ENCODE measurements at regions not wholly inside any gene's neighbourhood (a gene's known extent, or its start where the extent isn't known, plus 50 kb on each side); places are given as distances from the start of the nearest gene placed in this dataset.
"Not testable (repeated sequence)": the region's sequence is repeated elsewhere in the genome, so short reads cannot be mapped to it uniquely, and the experiment has no call there.

DNA sequence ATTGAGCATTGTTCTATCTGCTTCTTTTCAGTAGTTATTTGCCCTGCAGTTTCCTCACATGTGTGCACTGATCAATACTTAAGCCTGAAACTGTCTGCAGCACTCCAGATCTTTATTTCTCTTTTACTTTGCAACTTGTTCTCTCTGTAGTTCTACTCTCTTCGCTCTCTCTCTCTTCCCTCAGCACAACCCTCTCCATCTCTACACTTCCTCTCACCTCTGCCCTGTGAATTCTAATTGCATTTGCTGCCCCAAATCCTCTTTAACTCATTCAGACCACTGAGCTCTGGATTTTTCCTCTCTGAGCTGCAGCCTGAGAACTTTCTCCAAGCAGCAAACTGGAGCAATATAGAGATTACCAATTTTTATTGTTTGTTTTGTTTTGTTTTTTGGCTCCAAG lies 1035.5 kb downstream of the FSCB start:
- peaks cover 7% of the 10 kb centered on the region for H3K9me3 Mint-ChIP-seq
- no peaks in the 10 kb centered on the region for H3K4me1 Mint-ChIP-seq (ENCODE audit: low read depth)
- no peak for DNase-seq (ENCODE audit: low spot score)
- no peak overlapping the region for H3K4me3 Mint-ChIP-seq
- no peaks in the 10 kb centered on the region for H3K36me3 Mint-ChIP-seq (ENCODE audit: low read depth)
- intact Hi-C loops (cut with micrococcal nuclease): no loop called here
- H3K27me3 Mint-ChIP-seq (ENCODE audit: insufficient read depth): no peaks in the 10 kb centered on the region
- no peak overlapping the region for H3K27ac Mint-ChIP-seq

DNA sequence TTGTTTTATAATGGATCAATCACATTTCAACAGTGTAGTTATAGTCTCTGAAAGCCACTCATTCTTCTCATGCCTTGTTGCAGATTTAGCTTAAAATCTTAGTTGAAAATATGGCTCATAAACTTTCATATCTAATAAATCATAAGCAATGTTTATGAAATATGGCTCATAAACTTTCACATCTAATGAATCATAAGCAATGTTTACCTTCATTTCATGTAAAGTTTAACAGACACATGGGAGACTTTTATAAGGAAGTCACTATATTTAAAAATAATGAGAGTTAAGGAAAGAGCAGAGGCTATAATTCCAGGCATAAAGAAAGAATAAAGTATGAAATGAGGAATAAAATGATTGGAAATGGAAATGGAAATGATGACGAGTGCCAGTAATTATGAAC lies 1042.1 kb downstream of the FSCB start:
- H3K4me1 Mint-ChIP-seq (ENCODE audit: low read depth): no peaks in the 10 kb centered on the region
- peaks cover under 1% of the 10 kb centered on the region for H3K9me3 Mint-ChIP-seq
- H3K27ac Mint-ChIP-seq: no peak overlapping the region
- no peaks in the 10 kb centered on the region for H3K27me3 Mint-ChIP-seq (ENCODE audit: insufficient read depth)
- H3K4me3 Mint-ChIP-seq: no peak overlapping the region
- no peaks in the 10 kb centered on the region for H3K36me3 Mint-ChIP-seq (ENCODE audit: low read depth)
- intact Hi-C loops (cut with micrococcal nuclease): no loop called here
- no peak for DNase-seq (ENCODE audit: low spot score)

DNA sequence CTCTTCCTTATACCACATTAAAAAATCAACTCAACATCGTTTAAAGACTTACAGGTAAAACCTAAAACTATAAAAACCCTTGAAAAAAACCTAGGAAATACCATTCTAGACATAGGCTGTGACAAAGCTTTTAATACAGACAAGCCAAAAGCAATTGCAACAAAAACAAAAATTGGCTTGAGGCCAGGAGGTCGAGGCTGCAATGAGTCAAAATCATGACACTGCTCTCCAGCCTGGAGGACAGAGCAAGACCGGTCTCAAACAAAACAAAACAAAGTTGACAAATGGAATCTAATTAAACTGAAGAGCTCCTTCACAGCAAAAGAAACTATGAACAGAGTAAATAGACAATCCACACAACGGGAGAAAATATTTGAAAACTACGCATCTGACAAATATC lies 1057.8 kb downstream of the FSCB start:
- intact Hi-C loops (cut with micrococcal nuclease): no loop called here
- H3K4me3 Mint-ChIP-seq: no peak overlapping the region
- no peak for DNase-seq (ENCODE audit: low spot score)

DNA sequence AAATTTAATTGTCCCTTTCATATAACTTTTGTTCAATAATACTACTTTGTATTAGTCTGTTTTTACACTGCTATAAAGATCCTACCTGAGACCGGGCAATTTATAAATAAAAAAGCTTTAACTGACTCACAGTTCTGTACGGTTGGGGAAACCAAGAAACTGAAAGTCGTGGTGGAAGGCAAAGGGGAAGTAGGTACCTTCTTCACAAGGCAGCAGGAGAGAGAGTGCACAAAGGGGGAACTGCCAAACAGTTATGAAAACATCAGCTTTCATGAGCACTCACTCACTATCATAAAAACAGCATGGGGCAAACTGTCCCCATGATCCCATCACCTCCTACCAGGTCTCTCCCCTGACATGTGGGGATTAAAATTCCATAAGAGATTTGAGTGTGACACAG lies 1069.0 kb downstream of the FSCB start:
- no peak overlapping the region for H3K27ac Mint-ChIP-seq
- no peaks in the 10 kb centered on the region for H3K4me1 Mint-ChIP-seq (ENCODE audit: low read depth)
- intact Hi-C loops (cut with micrococcal nuclease): no loop called here
- no peaks in the 10 kb centered on the region for H3K27me3 Mint-ChIP-seq (ENCODE audit: insufficient read depth)
- no peak overlapping the region for H3K4me3 Mint-ChIP-seq
- DNase-seq (ENCODE audit: low spot score): no peak
- H3K36me3 Mint-ChIP-seq (ENCODE audit: low read depth): no peaks in the 10 kb centered on the region
- peaks cover 17% of the 10 kb centered on the region for H3K9me3 Mint-ChIP-seq

More for the DNA sequence above, 1057.8 kb downstream of the FSCB start:
- Mint-ChIP-seq H3K36me3 (ENCODE audit: low read depth) (no peaks in the 10 kb centered on the region), H3K4me1 (ENCODE audit: low read depth) (no peaks in the 10 kb centered on the region), H3K9me3 (peaks cover 33% of the 10 kb centered on the region), H3K27me3 (ENCODE audit: insufficient read depth) (no peaks in the 10 kb centered on the region), H3K27ac (no peak overlapping the region)

DNA sequence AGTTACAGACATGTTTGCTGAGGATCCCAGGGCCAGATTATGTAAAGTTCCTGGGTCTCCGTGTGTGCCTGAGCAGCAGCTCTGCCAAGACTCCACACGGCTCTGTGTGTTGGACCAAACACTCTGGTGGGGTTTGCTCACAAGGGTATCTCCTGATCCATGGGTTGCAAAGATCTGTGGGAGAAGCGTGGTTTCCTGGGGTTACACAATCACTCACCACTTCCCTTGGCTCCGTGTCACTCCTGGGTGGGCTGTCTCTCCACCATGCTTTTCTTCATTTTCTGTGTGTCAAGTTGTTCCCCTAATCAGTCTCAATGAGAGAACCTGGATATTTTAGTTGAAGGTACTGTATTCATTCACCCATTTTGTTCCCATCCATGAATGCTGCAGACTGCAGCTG lies 1088.8 kb downstream of the FSCB start:
- Mint-ChIP-seq H3K4me1 (ENCODE audit: low read depth) (no peaks in the 10 kb centered on the region), H3K4me3 (no peak overlapping the region), H3K36me3 (ENCODE audit: low read depth) (no peaks in the 10 kb centered on the region), H3K27me3 (ENCODE audit: insufficient read depth) (no peaks in the 10 kb centered on the region), H3K9me3 (peaks cover 25% of the 10 kb centered on the region), H3K27ac (no peak overlapping the region)
- intact Hi-C loops (cut with micrococcal nuclease): no loop called here
- no peak for DNase-seq (ENCODE audit: low spot score)

DNA sequence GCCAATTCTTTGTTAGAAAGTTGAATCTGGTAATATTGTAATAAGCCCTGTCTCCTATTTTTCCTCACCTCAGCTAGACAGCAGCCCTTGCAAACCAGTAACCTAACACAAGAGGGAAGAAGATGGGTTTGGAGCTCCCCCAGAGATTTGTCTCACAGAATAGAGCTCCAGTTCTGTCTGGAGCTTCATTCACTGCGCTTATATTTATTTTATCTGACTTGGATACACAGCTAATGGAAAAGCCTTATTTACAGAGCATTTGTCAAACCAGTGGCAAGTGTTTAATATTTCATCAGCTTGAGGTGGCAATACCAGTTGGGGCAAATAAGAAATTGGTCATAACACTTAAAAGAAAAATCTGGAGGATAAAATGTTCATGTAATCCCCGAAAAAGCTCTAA lies 1094.0 kb downstream of the FSCB start:
- no peaks in the 10 kb centered on the region for H3K27me3 Mint-ChIP-seq (ENCODE audit: insufficient read depth)
- H3K4me3 Mint-ChIP-seq: no peak overlapping the region
- H3K9me3 Mint-ChIP-seq: peaks cover 11% of the 10 kb centered on the region
- H3K36me3 Mint-ChIP-seq (ENCODE audit: low read depth): no peaks in the 10 kb centered on the region
- no peaks in the 10 kb centered on the region for H3K4me1 Mint-ChIP-seq (ENCODE audit: low read depth)
- DNase-seq (ENCODE audit: low spot score): no peak
- H3K27ac Mint-ChIP-seq: no peak overlapping the region
- intact Hi-C loops (cut with micrococcal nuclease): no loop called here

DNA sequence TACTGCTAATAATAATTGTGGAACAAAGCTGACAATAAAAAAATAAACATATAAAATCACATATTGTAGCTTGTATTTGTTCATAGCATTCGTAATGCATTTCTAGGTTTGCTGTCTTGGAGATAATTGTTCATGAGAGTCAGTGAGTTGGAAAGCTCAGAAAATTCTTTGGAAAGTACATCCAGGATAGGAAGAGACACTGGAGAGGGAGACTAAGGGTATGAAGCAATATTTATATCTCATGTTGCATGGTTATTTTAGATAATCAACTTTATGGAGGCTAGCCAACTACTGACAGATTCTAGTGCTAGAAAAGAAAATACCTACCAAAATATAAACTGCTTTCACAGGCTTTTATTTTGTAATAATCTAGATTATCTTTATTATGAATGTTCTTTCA lies 1095.2 kb downstream of the FSCB start:
- H3K4me1 Mint-ChIP-seq (ENCODE audit: low read depth): no peaks in the 10 kb centered on the region
- H3K9me3 Mint-ChIP-seq: peaks cover 1% of the 10 kb centered on the region
- intact Hi-C loops (cut with micrococcal nuclease): no loop called here
- H3K36me3 Mint-ChIP-seq (ENCODE audit: low read depth): no peaks in the 10 kb centered on the region
- no peak overlapping the region for H3K4me3 Mint-ChIP-seq
- no peak for DNase-seq (ENCODE audit: low spot score)
- H3K27ac Mint-ChIP-seq: no peak overlapping the region
- H3K27me3 Mint-ChIP-seq (ENCODE audit: insufficient read depth): no peaks in the 10 kb centered on the region

DNA sequence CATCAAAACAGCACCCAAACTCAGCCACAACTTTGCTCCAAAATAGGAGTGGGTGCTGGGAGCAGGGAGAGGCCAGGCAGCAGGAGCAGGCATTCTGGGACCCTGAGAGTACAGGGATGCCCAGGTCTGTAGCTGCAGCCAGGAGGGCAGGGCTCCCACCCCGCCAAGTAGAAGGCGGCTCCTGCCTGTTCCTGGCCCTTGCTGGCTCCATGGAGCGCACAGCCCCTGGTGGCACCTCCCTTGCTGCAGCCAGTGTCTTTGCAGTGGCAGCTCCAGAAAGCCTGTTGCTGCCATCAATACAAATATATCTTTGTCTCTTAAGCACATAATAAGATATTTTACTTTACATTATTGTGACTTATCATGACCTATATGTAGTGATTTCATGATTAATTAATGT lies 1096.5 kb downstream of the FSCB start:
- no peak overlapping the region for H3K4me3 Mint-ChIP-seq
- no peaks in the 10 kb centered on the region for H3K36me3 Mint-ChIP-seq (ENCODE audit: low read depth)
- intact Hi-C loops (cut with micrococcal nuclease): no loop called here
- no peak for DNase-seq (ENCODE audit: low spot score)
- H3K27ac Mint-ChIP-seq: no peak overlapping the region
- no peaks in the 10 kb centered on the region for H3K27me3 Mint-ChIP-seq (ENCODE audit: insufficient read depth)
- no peaks in the 10 kb centered on the region for H3K4me1 Mint-ChIP-seq (ENCODE audit: low read depth)
- no peaks in the 10 kb centered on the region for H3K9me3 Mint-ChIP-seq

DNA sequence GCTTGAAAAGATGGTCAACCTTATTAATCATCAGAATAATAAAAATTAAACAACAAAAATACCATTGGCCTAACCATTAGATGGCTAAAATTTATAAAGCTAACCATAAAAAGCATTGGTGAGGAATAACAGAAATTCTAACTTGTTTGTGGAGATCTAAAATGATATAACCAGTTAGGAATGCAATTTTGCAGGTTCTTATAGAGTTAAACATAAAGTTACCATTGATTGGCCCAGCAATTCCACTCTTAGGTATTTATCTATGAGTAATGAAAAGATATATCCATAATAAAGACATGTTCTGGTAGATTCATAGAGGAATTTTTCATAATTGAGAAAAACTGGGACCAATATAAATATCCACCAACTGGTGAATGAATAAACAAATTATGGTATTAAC lies 1098.6 kb downstream of the FSCB start:
- Mint-ChIP-seq H3K9me3 (peaks cover 12% of the 10 kb centered on the region), H3K4me3 (no peak overlapping the region), H3K4me1 (ENCODE audit: low read depth) (no peaks in the 10 kb centered on the region), H3K36me3 (ENCODE audit: low read depth) (no peaks in the 10 kb centered on the region), H3K27ac (no peak overlapping the region), H3K27me3 (ENCODE audit: insufficient read depth) (no peaks in the 10 kb centered on the region)
- no peak for DNase-seq (ENCODE audit: low spot score)
- intact Hi-C loops (cut with micrococcal nuclease): no loop called here

DNA sequence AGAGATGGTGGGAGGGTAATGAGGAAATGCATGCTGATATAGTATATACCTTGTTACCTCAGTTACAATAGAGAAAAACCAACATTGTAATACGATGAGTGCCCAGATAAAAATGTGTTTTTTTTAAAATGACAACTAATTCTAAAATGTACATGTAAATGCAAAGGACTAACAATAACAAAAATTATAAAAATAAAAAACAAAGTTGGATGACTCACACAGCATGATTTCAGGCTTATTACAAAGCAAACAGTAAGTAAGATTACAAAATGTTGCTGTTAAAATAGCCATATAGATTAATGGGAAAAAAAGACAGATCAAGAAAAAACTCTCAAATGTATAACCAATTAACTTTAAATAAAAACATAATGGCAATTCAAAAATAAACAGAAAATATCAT lies 1099.4 kb downstream of the FSCB start:
- H3K27me3 Mint-ChIP-seq (ENCODE audit: insufficient read depth): no peaks in the 10 kb centered on the region
- H3K4me1 Mint-ChIP-seq (ENCODE audit: low read depth): no peaks in the 10 kb centered on the region
- no peak overlapping the region for H3K4me3 Mint-ChIP-seq
- intact Hi-C loops (cut with micrococcal nuclease): no loop called here
- no peaks in the 10 kb centered on the region for H3K36me3 Mint-ChIP-seq (ENCODE audit: low read depth)
- H3K9me3 Mint-ChIP-seq: peaks cover 12% of the 10 kb centered on the region
- DNase-seq (ENCODE audit: low spot score): no peak
- no peak overlapping the region for H3K27ac Mint-ChIP-seq

DNA sequence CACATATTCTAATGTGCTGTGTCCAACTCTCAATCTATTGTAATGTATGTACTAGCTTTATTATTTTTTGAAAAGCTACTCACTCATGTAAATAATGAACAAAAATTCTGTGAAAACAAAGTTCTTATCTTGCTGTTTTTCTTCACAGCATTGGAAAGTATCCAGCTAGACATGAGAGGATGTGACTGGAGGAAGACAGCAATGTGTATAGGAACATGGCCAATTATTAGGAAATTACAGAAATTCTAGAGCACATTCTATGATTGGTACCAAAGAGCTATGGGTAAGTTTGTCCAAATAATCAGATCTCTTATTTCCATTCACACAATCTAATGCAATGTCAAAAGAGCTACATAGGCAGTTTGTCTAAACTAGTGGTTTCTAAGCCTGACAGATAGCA lies 1100.2 kb downstream of the FSCB start:
- no peaks in the 10 kb centered on the region for H3K4me1 Mint-ChIP-seq (ENCODE audit: low read depth)
- peaks cover 12% of the 10 kb centered on the region for H3K9me3 Mint-ChIP-seq
- no peak for DNase-seq (ENCODE audit: low spot score)
- H3K36me3 Mint-ChIP-seq (ENCODE audit: low read depth): no peaks in the 10 kb centered on the region
- intact Hi-C loops (cut with micrococcal nuclease): no loop called here
- no peak overlapping the region for H3K4me3 Mint-ChIP-seq
- no peak overlapping the region for H3K27ac Mint-ChIP-seq
- no peaks in the 10 kb centered on the region for H3K27me3 Mint-ChIP-seq (ENCODE audit: insufficient read depth)

DNA sequence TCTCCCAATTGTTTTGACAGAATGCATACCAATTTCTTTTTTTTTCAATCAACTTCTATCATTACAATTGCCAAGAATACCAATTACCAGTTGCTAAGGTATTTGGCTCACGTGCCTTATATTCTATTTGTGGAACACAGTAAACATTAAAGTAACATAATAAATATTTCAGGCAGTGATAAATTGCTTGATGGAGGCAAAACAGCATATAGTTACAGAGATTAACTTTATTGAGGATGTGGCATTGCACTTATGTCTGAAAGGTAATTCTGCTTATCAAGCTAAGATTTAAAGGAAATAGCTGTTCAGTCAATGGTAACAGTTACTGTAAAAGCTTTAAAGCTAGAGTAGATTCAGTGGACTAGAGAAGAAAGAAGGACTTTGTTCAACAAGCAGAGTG lies 1107.8 kb downstream of the FSCB start:
- no peak for DNase-seq (ENCODE audit: low spot score)
- Mint-ChIP-seq H3K36me3 (ENCODE audit: low read depth) (no peaks in the 10 kb centered on the region), H3K27me3 (ENCODE audit: insufficient read depth) (no peaks in the 10 kb centered on the region), H3K4me1 (ENCODE audit: low read depth) (no peaks in the 10 kb centered on the region), H3K27ac (no peak overlapping the region), H3K9me3 (peaks cover 11% of the 10 kb centered on the region), H3K4me3 (no peak overlapping the region)
- intact Hi-C loops (cut with micrococcal nuclease): no loop called here

DNA sequence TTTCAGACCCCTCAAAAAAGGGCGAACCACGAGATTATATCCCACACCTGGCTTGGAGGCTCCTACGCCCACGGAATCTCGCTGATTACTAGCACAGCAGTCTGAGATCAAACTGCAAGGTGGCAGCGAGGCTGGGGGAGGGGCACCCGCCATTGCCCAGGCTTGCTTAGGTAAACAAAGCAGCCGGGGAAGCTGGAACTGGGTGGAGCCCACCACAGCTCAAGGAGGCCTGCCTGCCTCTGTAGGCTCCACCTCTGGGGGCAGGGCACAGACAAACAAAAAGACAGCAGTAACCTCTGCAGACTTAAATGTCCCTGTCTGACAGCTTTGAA lies 1136.6 kb downstream of the FSCB start:
- not testable (repeated sequence) for H3K4me1 Mint-ChIP-seq (ENCODE audit: low read depth)

DNA sequence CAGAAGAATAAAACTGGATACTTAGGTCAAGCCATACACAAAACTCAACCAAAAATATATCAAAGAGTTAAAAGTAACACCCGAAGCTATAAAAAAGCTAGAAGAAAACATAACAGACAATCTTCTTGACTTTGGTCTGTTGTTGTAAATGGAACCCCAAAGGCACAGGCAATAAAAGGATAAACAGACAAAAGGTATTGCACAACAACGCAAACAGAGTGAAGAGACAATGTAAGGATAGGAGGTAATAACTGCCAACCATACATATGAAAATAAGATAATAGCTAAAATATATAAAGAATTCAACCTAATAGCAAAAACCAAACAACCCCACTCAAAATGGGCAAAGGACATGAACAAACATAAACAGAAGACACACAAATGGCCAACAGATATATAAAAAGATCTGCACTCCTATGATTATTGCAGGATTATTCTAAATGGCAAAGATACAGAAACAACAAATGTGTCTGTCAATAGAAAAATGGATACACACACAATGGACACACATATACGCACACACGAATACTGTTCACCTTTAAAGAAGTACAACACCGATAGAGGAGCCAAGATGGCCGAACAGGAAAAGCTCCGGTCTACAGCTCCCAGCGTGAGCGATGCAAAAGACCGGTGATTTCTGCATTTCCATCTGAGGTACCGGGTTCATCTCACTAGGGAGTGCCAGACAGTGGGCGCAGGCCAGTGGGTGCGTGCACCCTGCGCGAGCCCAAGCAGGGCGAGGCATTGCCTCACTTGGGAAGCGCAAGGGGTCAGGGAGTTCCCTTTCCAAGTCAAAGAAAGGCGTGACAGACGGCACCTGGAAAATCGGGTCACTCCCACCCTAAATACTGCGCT lies 1137.1 kb downstream of the FSCB start:
- no peaks in the 10 kb centered on the region for H3K27me3 Mint-ChIP-seq (ENCODE audit: insufficient read depth)
- H3K4me3 Mint-ChIP-seq: no peak overlapping the region
- H3K9me3 Mint-ChIP-seq: peaks cover 18% of the 10 kb centered on the region
- no peaks in the 10 kb centered on the region for H3K4me1 Mint-ChIP-seq (ENCODE audit: low read depth)
- H3K36me3 Mint-ChIP-seq (ENCODE audit: low read depth): no peaks in the 10 kb centered on the region
- intact Hi-C loops (cut with micrococcal nuclease): no loop called here
- DNase-seq (ENCODE audit: low spot score): no peak
- no peak overlapping the region for H3K27ac Mint-ChIP-seq

More for the DNA sequence above, 1136.6 kb downstream of the FSCB start:
- intact Hi-C loops (cut with micrococcal nuclease); DNase-seq (ENCODE audit: low spot score); H3K27ac Mint-ChIP-seq; H3K36me3 Mint-ChIP-seq (ENCODE audit: low read depth); H3K27me3 Mint-ChIP-seq (ENCODE audit: insufficient read depth); H3K4me3 Mint-ChIP-seq: not testable (repeated sequence)
- peaks cover 18% of the 10 kb centered on the region for H3K9me3 Mint-ChIP-seq
